IMR-90 (cell line): ENCODE measurements at regions not wholly inside any gene's neighbourhood (a gene's known extent, or its start where the extent isn't known, plus 50 kb on each side); places are given as distances from the start of the nearest gene placed in this dataset.

Experiments
- ATAC-seq: fragments of 200-7000 bp; cut with Tn5 transposase; 2 replicates; pipeline ENCODE4 v1.9.1; 2020; ENCODE audit warnings: low read depth, mild to moderate bottlenecking, moderate library complexity
- BruUV-seq: library from RNA; stranded (reverse); fragments of 400-500 nt; replicated peaks from 2 replicates; lab custom pipeline; 2021; lab: Mats Ljungman, UMichigan
- CTCF ChIA-PET: fragments of 300-600 bp; formaldehyde crosslinking; extraction: SDS; loops from one replicate; lab custom pipeline; 2021; ENCODE audit warnings: antibody characterized with exemption; lab: Yijun Ruan, JAX
- POLR2A ChIA-PET: fragments of 300-600 bp; sonication (Branson Sonifier 250); formaldehyde crosslinking; loops from one replicate; lab custom pipeline; 2022; ENCODE audit warnings: antibody characterized with exemption; ENCODE audit not compliant: unreplicated experiment; lab: Charles Lee
- DNase-seq: peaks from one replicate; pipeline ENCODE4 v3.0.0; 2013
- H2AFZ ChIP-seq: replicated peaks from 2 replicates; pipeline ENCODE3; 2013; ENCODE audit warnings: low read length, mild to moderate bottlenecking; ENCODE audit not compliant: poor library complexity
- H2AK5ac ChIP-seq: 2 replicates; pipeline ENCODE4 v1.6.1; 2013; ENCODE audit warnings: low read depth, low read length, inconsistent platforms
- H2AK9ac ChIP-seq: replicated peaks from 2 replicates; pipeline ENCODE3; 2013; ENCODE audit warnings: mild to moderate bottlenecking, low read depth, low read length, moderate library complexity; ENCODE audit not compliant: poor library complexity
- H2BK120ac ChIP-seq: 2 replicates; pipeline ENCODE4 v1.6.1; 2013; ENCODE audit warnings: low read depth, low read length, inconsistent platforms
- H2BK15ac ChIP-seq: 3 replicates; pipeline ENCODE4 v1.6.1; 2013; ENCODE audit warnings: low read depth, low read length, inconsistent platforms
- H2BK20ac ChIP-seq: 2 replicates; pipeline ENCODE4 v1.6.1; 2013; ENCODE audit warnings: low read depth, mild to moderate bottlenecking, inconsistent platforms, low read length, moderate library complexity
- H2BK5ac ChIP-seq: 2 replicates; pipeline ENCODE4 v1.6.1; 2013; ENCODE audit warnings: mild to moderate bottlenecking, low read depth, low read length, inconsistent platforms; ENCODE audit not compliant: poor library complexity, severe bottlenecking
- H3K14ac ChIP-seq: replicated peaks from 2 replicates; pipeline ENCODE4 v1.6.1; 2013; ENCODE audit warnings: low read depth, low read length, inconsistent platforms
- H3K18ac ChIP-seq: 2 replicates; pipeline ENCODE4 v1.6.1; 2013; ENCODE audit warnings: low read depth, low read length, control low read depth
- H3K23ac ChIP-seq: 2 replicates; pipeline ENCODE4 v1.6.1; 2013; ENCODE audit warnings: low read depth, low read length, inconsistent platforms
- H3K27ac ChIP-seq: 2 replicates; pipeline ENCODE4 v1.5.1; 2013; ENCODE audit warnings: mild to moderate bottlenecking, control low read depth, low read length; ENCODE audit not compliant: insufficient read depth
- H3K27me3 ChIP-seq: 2 replicates; pipeline ENCODE4 v1.6.1; 2013; ENCODE audit warnings: low read length; ENCODE audit not compliant: control insufficient read depth, insufficient read depth
- H3K36me3 ChIP-seq: 2 replicates; pipeline ENCODE4 v1.6.1; 2013; ENCODE audit warnings: low read length, mixed read lengths; ENCODE audit not compliant: control insufficient read depth, insufficient read depth
- H3K4ac ChIP-seq: 2 replicates; pipeline ENCODE4 v1.6.1; 2013; ENCODE audit warnings: low read depth, low read length, inconsistent platforms
- H3K4me1 ChIP-seq: 2 replicates; pipeline ENCODE4 v1.6.1; 2013; ENCODE audit warnings: low read length, mixed read lengths; ENCODE audit not compliant: control insufficient read depth, insufficient read depth
- H3K4me2 ChIP-seq: 2 replicates; pipeline ENCODE4 v1.6.1; 2013; ENCODE audit warnings: low read depth, mild to moderate bottlenecking, control low read depth, low read length, moderate library complexity
- H3K4me3 ChIP-seq: 2 replicates; pipeline ENCODE4 v1.5.1; 2013; ENCODE audit warnings: low read depth, mild to moderate bottlenecking, control low read depth, low read length, moderate library complexity; ENCODE audit not compliant: insufficient read depth
- H3K56ac ChIP-seq: 2 replicates; pipeline ENCODE4 v1.6.1; 2013; ENCODE audit warnings: low read length, inconsistent platforms; ENCODE audit not compliant: insufficient read depth; ENCODE audit errors: extremely low read depth
- H3K79me1 ChIP-seq, 2 experiments: 2 replicates each; pipeline ENCODE4 v1.6.1; 2013; ENCODE audit warnings: low read length in 2 of 2, inconsistent platforms in 1 of 2, low read depth in 1 of 2
- H3K9ac ChIP-seq: 2 replicates; pipeline ENCODE4 v1.6.1; 2013; ENCODE audit warnings: low read depth, low read length, control low read depth
- H3K9me1 ChIP-seq: 2 replicates; pipeline ENCODE4 v1.6.1; 2013; ENCODE audit warnings: low read length, inconsistent platforms; ENCODE audit not compliant: insufficient read depth
- H3K9me3 ChIP-seq: 2 replicates; pipeline ENCODE4 v1.6.1; 2013; ENCODE audit warnings: low read length; ENCODE audit not compliant: control insufficient read depth, insufficient read depth
- H4K20me1 ChIP-seq: 2 replicates; pipeline ENCODE4 v1.6.1; 2013; ENCODE audit warnings: low read length, inconsistent platforms; ENCODE audit not compliant: insufficient read depth
- H4K5ac ChIP-seq: 2 replicates; pipeline ENCODE4 v1.6.1; 2013; ENCODE audit warnings: mild to moderate bottlenecking, low read depth, low read length, control low read depth
- H4K8ac ChIP-seq, 2 experiments: 2 replicates each; pipeline ENCODE4 v1.6.1; 2013; ENCODE audit warnings: low read depth in 2 of 2, low read length in 2 of 2, control low read depth in 1 of 2, inconsistent platforms in 1 of 2
- H4K91ac ChIP-seq: 2 replicates; pipeline ENCODE4 v1.6.1; 2013; ENCODE audit warnings: low read depth, low read length, inconsistent platforms; ENCODE audit not compliant: insufficient read depth
- MAZ ChIP-seq: IDR thresholded peaks from 2 replicates; pipeline ENCODE4 v1.6.1; 2012; ENCODE audit warnings: low read depth, mild to moderate bottlenecking, low read length, improper control_type of control experiment, moderate library complexity, borderline replicate concordance
- MXI1 ChIP-seq: IDR thresholded peaks from 2 replicates; pipeline ENCODE4 v1.6.1; 2012; ENCODE audit warnings: low read depth, mild to moderate bottlenecking, low read length, moderate library complexity, borderline replicate concordance
- RAD21 ChIP-seq: IDR thresholded peaks from 2 replicates; pipeline ENCODE4 v1.6.1; 2012; ENCODE audit warnings: low read length, improper control_type of control experiment
- WGBS, 2 experiments: methylation state at CpG; one replicate each; pipeline versions ENCODE4 v1.1.5 to v1.1.7; 2013; ENCODE audit warnings: missing lambda C conversion rate in 2 of 2; ENCODE audit not compliant: insufficient read length in 1 of 2; ENCODE audit errors: extremely low coverage in 2 of 2; 5-methylcytosine and 5-hydroxymethylcytosine counted together
- dilution Hi-C: fragments of 300-500 bp; cut with HindIII; formaldehyde crosslinking; loops from one replicate; pipeline ENCODE4 v1.14.3; 2018; ENCODE audit warnings: low sequenced_read_pairs; ENCODE audit not compliant: unreplicated experiment
- in situ Hi-C: fragments of 300-500 bp; cut with MboI; formaldehyde crosslinking; loops from 3 replicates; pipeline ENCODE4 v1.14.3; 2019; ENCODE audit warnings: low sequenced_read_pairs, inconsistent platforms, mixed read lengths
- intact Hi-C: fragments of 100-400 bp; cut with micrococcal nuclease; formaldehyde crosslinking; loops from 2 replicates; pipeline ENCODE4 v1.10.0; 2022

- dilution Hi-C loops (no loop called here), intact Hi-C loops (no loop called here), in situ Hi-C loops (no loop called here)
- Histone ChIP-seq H4K20me1 (no peaks in the 10 kb centered on the region), H3K9me3 (no peaks in the 10 kb centered on the region), H3K23ac (no peak overlapping the region), H3K4me3 (no peak overlapping the region), H2AK9ac (no peak overlapping the region), H4K91ac (no peak overlapping the region), H3K27me3 (no peaks in the 10 kb centered on the region; the same call in 1 of the 2 replicates), H3K18ac (no peak overlapping the region), H2AFZ (no peak overlapping the region), H3K27ac (no peak overlapping the region), H2BK15ac (no peak overlapping the region), H2BK20ac (no peak overlapping the region), H2BK120ac (no peak overlapping the region), H3K9me1 (no peaks in the 10 kb centered on the region), H2AK5ac (no peak overlapping the region), H4K5ac (no peak overlapping the region), H3K14ac (no peak overlapping the region), H3K79me1 (no peaks in the 10 kb centered on the region), H4K8ac (no peak overlapping the region), H3K9ac (no peak overlapping the region), H3K4me1 (no peaks in the 10 kb centered on the region), H3K4me2 (no peak overlapping the region), H3K36me3 (no peaks in the 10 kb centered on the region), H3K56ac (no peak overlapping the region), H3K4ac (no peak overlapping the region), H2BK5ac (no peak overlapping the region)
- WGBS, 2 experiments, result no CpG with 5 or more reads among the region's 4 CpGs
- ChIA-PET CTCF (no interaction called here), POLR2A (no interaction called here)
- peak; percentile 22 for DNase-seq
- ATAC-seq, result no peak
- no TSS peak for BruUV-seq
- TF ChIP-seq MXI1 (no peak), RAD21 (no peak), MAZ (no peak)
Observed at GRCh38 chr13:106649495-106649894, 81.6 kb upstream of the ARGLU1 start.
